H1 (cell line): ENCODE measurements at regions not wholly inside any gene's neighbourhood (a gene's known extent, or its start where the extent isn't known, plus 50 kb on each side); places are given as distances from the start of the nearest gene placed in this dataset.

ENCODE experiments used
- CTCF ChIA-PET: fragments of 300-600 bp; sonication (Branson Sonifier 250); formaldehyde crosslinking; loops from one replicate; lab custom pipeline; 2021; ENCODE audit not compliant: partially characterized antibody; lab: Charles Lee
- POLR2A ChIA-PET: fragments of 300-600 bp; sonication (Branson Sonifier 250); formaldehyde crosslinking; loops from one replicate; lab custom pipeline; 2021; ENCODE audit warnings: inconsistent platforms; ENCODE audit not compliant: partially characterized antibody; lab: Charles Lee
- DNase-seq, 2 experiments: peaks; one replicate each; pipeline versions ENCODE4 v3.0.0 to v3.0.0-alpha.2; 2010 to 2022; ENCODE audit warnings: low spot score in 2 of 2, low read depth in 1 of 2, mixed read lengths in 1 of 2
- FAIRE-seq: peaks from 2 replicates; lab custom pipeline; 2011; peaks lifted over from hg19 to GRCh38; lab: Jason Lieb, UNC
- H2AFZ ChIP-seq: 2 replicates; pipeline ENCODE4 v1.8.1; 2012; ENCODE audit warnings: low read length, inconsistent platforms
- H2AK5ac ChIP-seq: 2 replicates; pipeline ENCODE4 v1.6.1; 2013; ENCODE audit warnings: low read depth, low read length
- H2BK120ac ChIP-seq: replicated peaks from 2 replicates; pipeline ENCODE3; 2013; ENCODE audit warnings: low read depth, low read length, inconsistent platforms
- H2BK12ac ChIP-seq: 2 replicates; pipeline ENCODE4 v1.6.1; 2013; ENCODE audit warnings: low read depth, low read length
- H2BK15ac ChIP-seq: 2 replicates; pipeline ENCODE4 v1.6.1; 2013; ENCODE audit warnings: low read length
- H2BK20ac ChIP-seq: 2 replicates; pipeline ENCODE4 v1.6.1; 2013; ENCODE audit warnings: low read length
- H2BK5ac ChIP-seq: 2 replicates; pipeline ENCODE4 v1.6.1; 2013; ENCODE audit warnings: low read depth, low read length
- H3K14ac ChIP-seq: 2 replicates; pipeline ENCODE4 v1.6.1; 2013; ENCODE audit warnings: inconsistent platforms; ENCODE audit not compliant: insufficient read length
- H3K18ac ChIP-seq: 2 replicates; pipeline ENCODE4 v1.6.1; 2013; ENCODE audit warnings: low read length; ENCODE audit errors: extremely low read depth
- H3K23ac ChIP-seq: 2 replicates; pipeline ENCODE4 v1.6.1; 2013; ENCODE audit warnings: inconsistent platforms; ENCODE audit not compliant: insufficient read length
- H3K23me2 ChIP-seq: 2 replicates; pipeline ENCODE4 v1.6.1; 2013; ENCODE audit warnings: low read depth, low read length
- H3K27ac ChIP-seq: 2 replicates; pipeline ENCODE4 v1.6.1; 2011; ENCODE audit warnings: low read depth, low read length, inconsistent platforms
- H3K27me3 ChIP-seq, 4 experiments: replicated peaks in 1 of 4; 1 replicate in 1 of 4; 2 replicates in 3 of 4; pipeline versions ENCODE4 v1.6.1 to v1.8.1; 2011 to 2013; ENCODE audit warnings: low read length in 3 of 4, mild to moderate bottlenecking in 3 of 4, inconsistent platforms in 2 of 4, mixed read lengths in 2 of 4, moderate library complexity in 1 of 4; ENCODE audit not compliant: control insufficient read depth in 3 of 4, insufficient read depth in 3 of 4; ENCODE audit errors: extremely low read depth in 1 of 4
- H3K36me3 ChIP-seq, 4 experiments: 2 replicates each; pipeline versions ENCODE4 v1.6.1 to v1.8.1; 2011 to 2013; ENCODE audit warnings: mild to moderate bottlenecking in 4 of 4, low read length in 3 of 4, moderate library complexity in 2 of 4, control low read depth in 1 of 4, inconsistent platforms in 1 of 4; ENCODE audit not compliant: insufficient read depth in 4 of 4, control insufficient read depth in 2 of 4
- H3K4ac ChIP-seq: replicated peaks from 2 replicates; pipeline ENCODE3; 2013; ENCODE audit warnings: low read length, low read depth, mixed read lengths, inconsistent platforms; ENCODE audit not compliant: insufficient read length
- H3K4me1 ChIP-seq, 4 experiments: replicated peaks in 1 of 4; 1 replicate in 1 of 4; 2 replicates in 3 of 4; pipeline versions ENCODE4 v1.6.1 to v1.8.1; 2011 to 2013; ENCODE audit warnings: low read length in 3 of 4, inconsistent platforms in 2 of 4, mixed read lengths in 1 of 4; ENCODE audit not compliant: insufficient read depth in 4 of 4, control insufficient read depth in 3 of 4
- H3K4me2 ChIP-seq, 2 experiments: 2 replicates each; pipeline versions ENCODE4 v1.6.1 to v1.8.1; 2011 to 2013; ENCODE audit warnings: low read depth in 2 of 2, low read length in 2 of 2, control low read depth in 1 of 2, inconsistent platforms in 1 of 2, mild to moderate bottlenecking in 1 of 2; ENCODE audit not compliant: insufficient read depth in 1 of 2
- H3K4me3 ChIP-seq, 4 experiments: fragments of 200-600, 300-600 bp in 1 of 4; sonication (generic), shearing (Covaris generic), sonication (Bioruptor Twin) in 1 of 4; 2 replicates each; pipeline versions ENCODE4 v1.5.1 to v1.8.1; 2011 to 2016; ENCODE audit warnings: low read length in 4 of 4, low read depth in 3 of 4, control low read depth in 2 of 4, inconsistent platforms in 2 of 4, mild to moderate bottlenecking in 2 of 4, mixed read lengths in 1 of 4, moderate library complexity in 1 of 4; ENCODE audit not compliant: insufficient read depth in 2 of 4; ENCODE audit errors: extremely low read depth in 1 of 4
- H3K56ac ChIP-seq: replicated peaks from 2 replicates; pipeline ENCODE3; 2013; ENCODE audit warnings: low read depth, mild to moderate bottlenecking, mixed read lengths, low read length, inconsistent platforms; ENCODE audit not compliant: insufficient read length
- H3K79me1 ChIP-seq: 2 replicates; pipeline ENCODE4 v1.6.1; 2013; ENCODE audit warnings: low read depth, low read length, control low read depth
- H3K79me2 ChIP-seq, 2 experiments: 2 replicates each; pipeline versions ENCODE4 v1.6.1 to v1.8.1; 2012 to 2013; ENCODE audit warnings: low read length in 2 of 2, mild to moderate bottlenecking in 2 of 2, inconsistent platforms in 1 of 2; ENCODE audit not compliant: insufficient read depth in 2 of 2, control insufficient read depth in 1 of 2
- H3K9ac ChIP-seq, 4 experiments: replicated peaks in 1 of 4; 1 replicate in 1 of 4; 2 replicates in 3 of 4; pipeline versions ENCODE4 v1.6.1 to v1.8.1; 2011 to 2013; ENCODE audit warnings: low read depth in 3 of 4, low read length in 3 of 4, control low read depth in 2 of 4, mild to moderate bottlenecking in 2 of 4, moderate library complexity in 2 of 4, inconsistent platforms in 1 of 4; ENCODE audit errors: extremely low read depth in 1 of 4
- H3K9me3 ChIP-seq, 2 experiments: 2 replicates each; pipeline versions ENCODE4 v1.6.1 to v1.8.1; 2012 to 2013; ENCODE audit warnings: mild to moderate bottlenecking in 2 of 2, moderate library complexity in 2 of 2, control low read depth in 1 of 2, inconsistent platforms in 1 of 2, low read depth in 1 of 2, low read length in 1 of 2, mixed read lengths in 1 of 2; ENCODE audit not compliant: insufficient read depth in 2 of 2
- H4K20me1 ChIP-seq, 2 experiments: replicated peaks in 1 of 2; 2 replicates each; pipeline versions ENCODE3 to v1.8.1; 2011 to 2013; ENCODE audit warnings: inconsistent platforms in 2 of 2, low read length in 2 of 2, mild to moderate bottlenecking in 1 of 2; ENCODE audit not compliant: insufficient read depth in 2 of 2, control insufficient read depth in 1 of 2
- H4K5ac ChIP-seq: 2 replicates; pipeline ENCODE4 v1.6.1; 2013; ENCODE audit warnings: low read length, low read depth, mixed read lengths, inconsistent platforms; ENCODE audit not compliant: insufficient read length
- H4K8ac ChIP-seq: 2 replicates; pipeline ENCODE4 v1.8.0; 2013; ENCODE audit warnings: mild to moderate bottlenecking, moderate library complexity, low read length, inconsistent platforms; ENCODE audit not compliant: insufficient read depth; ENCODE audit errors: extremely low read depth
- H4K91ac ChIP-seq: replicated peaks from 2 replicates; pipeline ENCODE3; 2013; ENCODE audit warnings: low read length, mixed read lengths, inconsistent platforms; ENCODE audit not compliant: insufficient read length
- BCL11A ChIP-seq, 2 experiments: IDR thresholded peaks; one replicate each; pipeline ENCODE4 v1.6.1; 2011; ENCODE audit warnings: low read depth in 2 of 2, low read length in 2 of 2, mild to moderate bottlenecking in 2 of 2
- CBX5 ChIP-seq: fragments of 300-800, 300-1000 bp; sonication (generic); IDR thresholded peaks from 2 replicates; pipeline ENCODE4 v1.7.1; 2016; ENCODE audit warnings: antibody characterized with exemption, low read length, low read depth
- JUN ChIP-seq: IDR thresholded peaks from 2 replicates; pipeline ENCODE4 v1.6.1; 2011; ENCODE audit warnings: low read depth, mild to moderate bottlenecking, improper control_type of control experiment, low read length
- MAX ChIP-seq: IDR thresholded peaks from 2 replicates; pipeline ENCODE4 v1.6.1; 2012; ENCODE audit warnings: inconsistent platforms
- POU5F1 ChIP-seq: IDR thresholded peaks from 2 replicates; pipeline ENCODE4 v1.6.1; 2011; ENCODE audit warnings: low read depth, mild to moderate bottlenecking, low read length, moderate library complexity
- RAD21 ChIP-seq, 2 experiments: IDR thresholded peaks in 1 of 2; conservative IDR thresholded peaks in 1 of 2; 2 replicates each; pipeline ENCODE4 v1.6.1; 2011; ENCODE audit warnings: low read depth in 2 of 2, low read length in 2 of 2, improper control_type of control experiment in 1 of 2, inconsistent platforms in 1 of 2, mild to moderate bottlenecking in 1 of 2, moderate library complexity in 1 of 2
- SP4 ChIP-seq: IDR thresholded peaks from 2 replicates; pipeline ENCODE4 v1.6.1; 2012; ENCODE audit warnings: low read length, inconsistent platforms
- WGBS, 2 experiments: shearing (Covaris generic) in 1 of 2; methylation state at CpG; one replicate each; pipeline versions ENCODE4 v1.1.6 to v1.1.7; 2013 to 2015; ENCODE audit warnings: low lambda C conversion rate in 2 of 2, mixed read lengths in 2 of 2, inconsistent platforms in 1 of 2, low coverage in 1 of 2, missing lambda C conversion rate in 1 of 2; ENCODE audit not compliant: insufficient replicate concordance in 2 of 2, insufficient coverage in 1 of 2, insufficient read length in 1 of 2; ENCODE audit errors: extremely low coverage in 1 of 2, missing lambda C conversion rate in 1 of 2; 5-methylcytosine and 5-hydroxymethylcytosine counted together

- ChIA-PET POLR2A (no interaction called here), CTCF (interaction anchor here (1.2 kb wide), 1 partner anchor 12 kb away, joined by 3 read pairs; no protein-coding TSS in a partner anchor)
- no peak overlapping the region for H3K4me2 ChIP-seq
Observed at GRCh38 chr14:28088125-28088524, 678.5 kb upstream of the FOXG1 start.

More at GRCh38 chr14:28088125-28088524, 678.5 kb upstream of the FOXG1 start:
- Histone ChIP-seq H3K4me3 (no peak overlapping the region), H3K4ac (no peak overlapping the region), H2BK20ac (no peak overlapping the region), H3K56ac (no peak overlapping the region), H3K79me2 (no peaks in the 10 kb centered on the region), H2BK120ac (no peak overlapping the region), H3K36me3 (no peaks in the 10 kb centered on the region), H2AK5ac (no peak overlapping the region), H3K27me3 (no peaks in the 10 kb centered on the region), H4K5ac (no peak overlapping the region), H3K18ac (no peak overlapping the region), H4K91ac (no peak overlapping the region), H3K23ac (no peak overlapping the region), H3K23me2 (no peaks in the 10 kb centered on the region), H3K27ac (no peak overlapping the region), H4K8ac (no peak overlapping the region), H2BK15ac (no peak overlapping the region), H3K9me3 (no peaks in the 10 kb centered on the region), H2BK5ac (no peak overlapping the region), H3K9ac (no peak overlapping the region), H3K79me1 (no peaks in the 10 kb centered on the region)
- 78% methylated on average over 5 of the region's 5 CpGs; no CpG with 5 or more reads in 1 of the 2 experiments for WGBS, 2 experiments
- FAIRE-seq (no peak), DNase-seq (no peak)
- TF ChIP-seq MAX, result no peak
- no peak for TF ChIP-seq BCL11A (IDR thresholded peaks at IDR 0.05; ENCODE audit: low read depth in 2 of 2, low read length in 2 of 2)
- TF ChIP-seq JUN, result no peak
- no peak for TF ChIP-seq POU5F1
- TF ChIP-seq RAD21 (IDR thresholded peaks at IDR 0.05 in 1 of 2, conservative IDR thresholded peaks at IDR 0.05 in 1 of 2; ENCODE audit: low read depth in 2 of 2, low read length in 2 of 2), result no peak
- no peak for TF ChIP-seq CBX5
- TF ChIP-seq SP4, result no peak
- TF ChIP-seq, all 59 proteins: peak for 0
- H3K14ac ChIP-seq, result no peak overlapping the region
- no peak overlapping the region for H2AFZ ChIP-seq
- H4K20me1 ChIP-seq, result no peaks in the 10 kb centered on the region
- H3K4me1 ChIP-seq, result peaks cover 0 to 5% (median 0%) of the 10 kb centered on the region in 4 experiments; a peak in 2 of 7 replicates
- H2BK12ac ChIP-seq, result no peak overlapping the region
